Hepatocyte (in vitro differentiated cells): ENCODE measurements at regions not wholly inside any gene's neighbourhood (a gene's known extent, or its start where the extent isn't known, plus 50 kb on each side); places are given as distances from the start of the nearest gene placed in this dataset.

Experiments
- CTCF ChIP-seq: fragments of 200-600 bp; sonication (generic); IDR thresholded peaks from 2 replicates; pipeline ENCODE4 v1.5.1; 2016; ENCODE audit warnings: antibody characterized with exemption, mild to moderate bottlenecking; ENCODE audit not compliant: poor library complexity
- EZH2phosphoT487 ChIP-seq: fragments of 200-600 bp; sonication (generic); IDR thresholded peaks from one replicate; pipeline ENCODE4 v1.6.1; 2018; ENCODE audit warnings: antibody characterized with exemption, mild to moderate bottlenecking, low read depth, moderate library complexity; ENCODE audit not compliant: unreplicated experiment, severe bottlenecking

DNA sequence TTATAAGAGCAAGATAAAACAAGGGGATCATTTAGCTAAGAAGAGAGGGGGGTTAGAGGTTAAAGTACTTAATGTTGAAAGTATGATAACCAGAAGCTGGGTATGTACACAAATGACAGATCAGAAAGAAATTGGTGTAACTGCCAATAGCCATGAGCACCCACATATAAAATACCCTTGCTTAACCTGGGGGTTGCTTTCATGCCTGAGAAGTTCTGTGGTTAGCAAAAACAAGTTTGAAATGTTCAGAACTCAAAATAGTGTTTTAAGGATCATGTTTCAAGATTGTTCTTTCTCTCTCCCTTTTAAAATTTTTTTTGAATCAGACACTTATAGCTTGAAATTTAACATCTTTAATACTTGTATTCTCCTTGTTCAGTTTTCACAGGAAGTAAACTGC is 321.4 kb upstream of the GBE1 start:
- no peak for TF ChIP-seq EZH2phosphoT487
- no peak for TF ChIP-seq CTCF
